ENCODE measurements at regions not wholly inside any gene's neighbourhood (a gene's known extent, or its start where the extent isn't known, plus 50 kb on each side); places are given as distances from the start of the nearest gene placed in this dataset.

DNA sequence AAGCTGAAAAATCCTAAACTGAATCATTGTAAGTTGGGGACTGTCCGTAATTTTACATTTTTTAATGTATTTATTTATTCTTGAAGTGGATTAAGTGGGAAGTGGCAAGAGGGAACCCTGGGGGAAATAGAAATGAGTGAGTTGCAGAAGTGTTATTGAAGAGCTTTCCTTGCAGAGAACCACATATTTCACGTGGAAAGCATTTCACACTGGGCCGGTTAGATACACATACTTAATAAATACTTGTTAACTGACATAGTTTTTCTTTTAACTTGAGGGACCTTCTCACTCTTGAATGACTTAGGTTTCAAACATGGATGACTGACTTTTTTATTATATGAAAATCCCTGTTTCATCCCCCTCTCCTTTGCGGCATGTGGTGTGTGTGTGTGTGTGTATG, 239.3 kb downstream of the LMO4 start:
- DNase-seq: no peak

DNA sequence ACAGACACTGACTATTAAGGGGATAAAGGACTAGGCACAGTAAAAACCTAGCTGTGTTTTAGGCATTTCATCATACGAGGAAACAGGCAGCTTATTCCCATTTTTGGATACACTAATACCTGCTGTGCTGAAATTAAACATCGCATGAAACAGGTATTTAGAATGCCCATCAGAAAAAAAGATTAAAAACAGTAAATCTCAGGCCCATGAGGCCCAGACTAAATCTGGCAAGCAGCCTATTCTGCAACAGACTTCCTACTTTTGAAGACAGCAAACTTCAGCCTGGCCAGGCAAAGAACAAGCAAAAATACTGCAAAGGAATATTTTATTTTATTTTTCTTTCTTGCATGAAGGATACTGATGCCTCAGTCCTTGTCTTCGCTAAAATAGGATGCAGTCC, 240.2 kb downstream of the LMO4 start:
- no peak for DNase-seq

DNA sequence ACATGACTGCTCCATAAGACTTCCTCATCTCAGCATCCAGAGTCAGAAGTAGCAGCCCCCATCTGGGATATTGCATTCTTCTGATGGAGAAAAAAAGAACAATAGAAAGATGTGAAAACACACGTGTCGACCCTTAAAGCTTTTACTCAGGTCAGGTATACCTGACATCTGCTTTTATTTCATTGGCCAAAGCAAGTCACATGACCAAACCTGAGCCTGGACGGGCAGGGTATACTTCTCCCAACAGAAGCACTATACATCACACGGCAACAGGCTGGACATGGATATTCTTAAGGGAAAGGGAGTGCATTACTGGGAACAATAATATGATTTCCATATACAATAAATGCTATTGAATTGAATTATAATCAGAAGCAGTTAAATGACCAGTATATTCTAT, 243.3 kb downstream of the LMO4 start:
- DNase-seq: no peak

DNA sequence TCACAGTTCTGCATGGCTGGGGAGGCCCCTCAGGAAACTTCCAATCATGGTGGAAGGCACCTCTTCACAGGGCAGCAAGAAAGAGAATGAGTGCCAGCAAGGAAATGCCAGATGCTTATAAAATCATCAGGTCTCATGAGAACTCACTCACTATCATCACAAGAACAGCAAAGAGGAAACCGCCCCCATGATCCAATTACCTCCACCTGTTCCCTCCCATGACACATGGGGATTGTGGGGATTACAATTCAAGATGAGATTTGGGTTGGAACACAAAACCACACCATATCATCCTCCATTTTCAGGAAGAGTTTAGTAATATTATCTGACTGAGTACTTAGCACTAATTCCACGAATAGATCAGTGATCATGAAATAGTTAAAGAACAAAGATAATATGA, 244.2 kb downstream of the LMO4 start:
- DNase-seq: no peak

DNA sequence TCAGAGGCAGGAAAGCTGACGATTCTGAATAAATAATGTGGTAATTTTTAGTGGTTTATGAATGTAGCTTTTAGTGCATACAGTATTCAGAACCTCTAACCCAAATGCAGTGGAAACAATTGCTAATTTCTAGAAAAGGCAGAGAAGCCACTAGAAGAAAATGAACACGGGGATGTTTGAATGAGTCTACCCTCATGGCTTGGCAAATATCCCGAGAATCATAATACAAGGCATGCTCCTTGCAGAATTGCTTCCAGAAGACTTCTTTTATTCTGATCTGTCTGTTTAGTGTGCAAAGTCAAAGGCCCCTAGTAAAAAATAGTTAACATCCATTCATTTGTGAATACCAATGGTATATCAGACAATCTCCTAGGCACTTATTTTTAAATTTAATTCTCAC, 246.8 kb downstream of the LMO4 start:
- DNase-seq: no peak

DNA sequence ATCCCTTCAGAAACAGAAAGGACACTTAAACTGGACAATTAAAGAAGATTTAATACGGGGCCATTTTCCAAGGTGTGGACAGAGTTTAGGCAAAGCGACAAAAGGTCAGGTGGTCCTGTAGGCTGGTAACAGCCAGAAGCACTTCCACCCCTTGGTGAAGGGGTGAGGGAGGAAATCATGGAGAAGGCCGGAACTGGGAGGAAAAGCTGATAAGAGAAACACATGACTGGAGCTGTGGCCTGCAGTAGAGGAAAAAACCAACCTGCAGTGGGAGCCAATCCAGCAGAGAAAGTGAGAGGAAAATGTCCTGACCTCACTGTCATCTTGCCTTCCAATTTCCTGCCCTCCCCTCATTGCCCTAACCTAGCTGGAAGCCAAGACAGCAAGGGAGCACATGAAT, 249.8 kb downstream of the LMO4 start:
- DNase-seq: no peak

DNA sequence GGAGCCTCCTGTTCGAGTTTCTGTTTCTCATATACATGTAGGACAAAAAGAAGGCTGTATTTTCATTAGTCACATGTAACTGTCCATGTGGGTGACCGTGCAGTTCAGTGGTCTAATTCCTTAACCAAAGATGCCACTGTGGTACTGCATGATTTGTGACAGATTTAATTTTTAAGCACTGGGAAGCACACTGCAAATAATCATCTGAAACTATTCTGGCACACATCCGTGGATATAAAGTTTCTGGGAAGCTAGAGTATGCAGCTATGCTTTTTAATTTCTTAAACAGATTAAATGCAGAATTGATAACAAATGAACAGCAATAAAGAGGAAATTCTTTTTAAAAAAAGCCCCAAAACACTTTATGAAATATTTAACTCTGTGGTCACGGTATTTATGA, 254.8 kb downstream of the LMO4 start:
- no peak for DNase-seq

DNA sequence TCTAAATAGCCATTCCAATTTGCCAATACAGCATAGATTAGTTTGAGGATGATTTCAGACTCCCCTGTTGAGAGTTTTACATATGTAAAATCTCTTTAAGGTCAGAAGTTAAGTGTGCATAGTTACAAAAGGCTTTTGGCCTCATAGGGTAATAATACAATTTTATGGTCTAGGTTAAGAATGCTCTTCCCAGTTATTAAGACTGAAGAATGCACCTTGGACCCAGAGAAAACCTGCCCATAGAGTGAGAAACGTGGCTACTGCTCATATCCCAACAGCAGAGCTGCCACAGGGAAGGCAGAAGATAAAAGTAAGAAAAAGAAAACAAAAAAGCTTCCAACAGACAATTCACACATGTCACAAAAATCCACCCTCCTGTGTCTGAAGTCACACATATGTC, 255.9 kb downstream of the LMO4 start:
- DNase-seq: no peak

DNA sequence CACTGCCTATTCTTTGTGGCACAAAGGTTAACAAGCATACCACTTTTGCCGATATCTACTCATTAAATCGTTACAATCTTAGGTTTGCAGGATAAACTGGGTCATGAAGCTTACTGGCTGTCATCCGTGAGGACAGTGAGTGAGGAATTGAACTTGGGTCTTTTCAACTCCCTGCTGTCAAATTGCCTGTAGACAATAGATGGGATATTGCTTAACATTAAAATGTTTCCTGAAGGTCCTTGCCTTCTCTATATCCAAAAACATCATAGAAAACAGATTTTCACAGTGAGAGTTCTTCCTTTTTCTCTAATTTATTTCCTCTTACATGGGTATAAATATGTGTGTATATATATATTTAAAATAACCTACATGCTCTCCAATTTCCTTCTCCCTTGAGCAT, 257.8 kb downstream of the LMO4 start:
- no peak for DNase-seq

DNA sequence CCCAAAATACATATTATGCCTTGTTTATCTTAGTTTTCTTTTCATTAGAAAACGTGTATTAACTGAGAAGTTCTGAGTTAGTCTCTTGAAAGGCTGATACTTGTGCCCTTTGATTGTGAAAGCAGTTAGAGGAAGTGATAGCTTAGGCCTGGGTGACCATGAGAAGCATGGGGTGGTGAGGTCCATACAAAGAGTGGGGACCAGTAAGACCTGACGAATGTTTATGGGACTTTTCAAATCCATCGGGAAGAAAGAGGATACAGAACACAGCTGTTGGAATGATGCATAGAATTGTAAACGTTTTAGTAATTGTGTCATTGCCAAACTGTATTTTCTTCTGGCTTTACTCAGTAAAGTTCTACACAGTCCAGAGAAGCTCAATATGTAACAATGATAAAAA, 259.8 kb downstream of the LMO4 start:
- no peak for DNase-seq

DNA sequence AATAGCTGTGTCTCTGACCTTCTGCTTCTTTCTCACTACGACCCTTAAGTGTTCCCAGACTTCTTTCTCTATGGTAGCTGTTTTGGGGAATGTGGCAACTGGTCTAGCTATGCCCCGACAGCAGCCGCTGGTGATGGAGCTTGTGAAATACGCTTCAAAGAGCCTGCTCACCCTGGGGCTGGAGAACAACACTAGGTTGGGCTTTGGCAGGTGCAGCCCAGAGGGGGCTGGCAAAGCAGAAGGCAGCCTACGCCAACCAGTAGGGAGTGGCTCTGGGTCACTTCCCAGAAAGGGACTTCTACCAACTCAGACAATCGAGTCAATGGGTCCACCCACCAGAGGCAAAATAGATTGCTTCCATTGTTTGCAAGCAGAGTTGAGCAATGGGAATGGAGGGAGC, 262.8 kb downstream of the LMO4 start:
- DNase-seq: no peak

DNA sequence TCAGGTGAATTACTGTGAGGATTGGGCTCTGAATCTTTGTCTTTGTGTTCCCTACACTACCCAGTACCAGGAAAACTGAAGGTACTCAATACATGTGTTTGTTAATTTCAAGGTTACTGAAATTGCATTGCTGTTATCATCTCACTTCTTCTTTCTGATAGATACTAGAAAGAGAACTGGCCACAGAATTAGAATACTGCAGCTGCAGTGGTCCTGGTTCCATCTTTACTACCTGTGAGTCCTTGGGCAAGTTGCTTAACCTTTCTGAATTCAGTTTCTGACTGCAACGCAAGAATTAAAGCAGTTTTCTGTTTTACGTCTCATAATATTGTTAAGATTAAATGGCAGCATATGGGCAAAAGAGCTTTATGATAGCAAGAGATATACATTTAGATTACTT, 263.5 kb downstream of the LMO4 start:
- no peak for DNase-seq

DNA sequence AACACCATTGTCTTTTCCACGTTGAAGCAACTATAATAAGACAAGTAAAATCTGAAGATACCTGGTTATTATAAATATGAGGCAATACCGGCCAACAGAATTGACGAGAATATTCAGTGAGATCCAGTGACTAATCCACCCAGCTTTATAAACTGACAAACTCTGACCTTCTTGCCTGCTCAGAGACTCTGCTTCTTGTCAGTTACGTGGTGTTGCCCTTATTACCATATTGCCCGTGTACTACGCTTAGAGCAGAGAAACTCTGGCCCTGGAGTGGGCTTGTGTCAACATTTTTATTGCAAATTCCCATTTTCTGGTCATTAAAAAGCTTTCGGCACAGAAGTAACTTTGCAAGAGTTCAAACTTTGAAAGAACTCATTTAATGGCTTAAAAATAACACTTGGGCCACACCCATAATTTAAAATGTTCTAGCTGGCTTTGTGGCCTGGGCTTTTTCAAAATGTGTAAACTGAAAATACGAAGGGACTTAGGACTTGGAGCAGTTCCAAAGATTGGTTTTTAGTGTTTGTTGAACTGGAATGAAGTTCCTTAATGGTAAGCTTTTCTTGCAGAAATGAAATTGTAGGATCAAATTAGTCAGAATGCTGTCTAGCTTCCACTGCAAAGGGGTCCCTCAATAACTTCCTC, 266.2 kb downstream of the LMO4 start:
- no peak for DNase-seq

DNA sequence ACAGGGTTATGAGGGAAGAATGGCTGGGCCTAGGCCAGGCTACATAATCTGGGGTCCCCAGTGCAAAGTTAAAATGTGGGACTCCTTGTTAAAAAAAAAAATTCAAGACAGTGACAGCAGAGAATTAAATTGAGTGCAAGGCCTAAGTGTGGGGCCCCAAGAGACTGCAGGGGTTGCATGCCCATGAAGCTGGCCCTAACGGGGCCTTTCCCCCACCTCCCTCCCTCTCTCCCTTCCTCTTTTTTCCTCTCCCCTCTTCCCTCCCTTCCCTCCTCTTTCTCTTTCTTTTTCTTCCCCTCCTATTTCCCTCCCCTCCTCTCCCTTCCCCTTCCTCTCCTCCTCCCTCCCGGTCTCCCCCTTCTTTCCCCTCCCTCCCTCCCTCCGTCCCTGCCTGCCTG, 266.7 kb downstream of the LMO4 start:
- DNase-seq: no peak

DNA sequence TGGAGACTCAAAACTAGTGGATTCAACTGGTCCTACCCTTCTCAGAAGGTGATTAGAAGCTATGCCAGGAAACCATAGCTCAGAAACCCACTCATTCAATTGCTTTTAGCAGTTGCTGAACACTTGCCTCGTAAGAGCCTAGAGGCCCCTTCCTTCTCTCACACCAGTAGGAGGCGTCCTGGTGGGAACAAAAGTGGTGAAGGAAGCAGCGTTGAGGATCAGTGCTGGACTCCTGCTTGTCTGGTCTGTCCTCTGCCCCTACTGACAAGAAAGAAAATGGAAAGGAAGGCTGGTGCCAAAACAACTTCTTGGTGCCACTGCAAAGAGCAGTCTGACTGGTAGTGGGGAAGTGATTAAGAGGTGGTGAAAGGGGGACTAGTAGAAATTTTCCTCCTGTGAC, 269.7 kb downstream of the LMO4 start:
- DNase-seq: no peak

DNA sequence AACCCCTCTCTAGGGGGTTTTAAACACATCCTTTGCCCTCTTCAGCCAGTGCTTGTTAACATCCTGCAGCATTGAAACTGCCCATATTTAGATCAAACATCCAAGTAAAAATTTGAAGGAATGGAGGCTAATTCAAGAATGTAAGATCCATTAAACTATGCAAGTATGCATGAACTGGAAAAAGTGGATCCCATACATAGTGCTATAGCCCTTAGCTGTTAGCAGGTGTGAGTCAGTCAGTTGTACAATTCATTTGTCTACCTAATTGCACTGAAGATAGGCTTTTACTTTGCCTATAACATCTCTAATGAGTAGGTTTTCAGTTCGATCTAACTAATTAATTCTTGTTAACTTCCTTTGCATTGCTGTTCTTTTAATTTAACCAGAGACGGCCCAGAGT, 270.9 kb downstream of the LMO4 start:
- no peak for DNase-seq

DNA sequence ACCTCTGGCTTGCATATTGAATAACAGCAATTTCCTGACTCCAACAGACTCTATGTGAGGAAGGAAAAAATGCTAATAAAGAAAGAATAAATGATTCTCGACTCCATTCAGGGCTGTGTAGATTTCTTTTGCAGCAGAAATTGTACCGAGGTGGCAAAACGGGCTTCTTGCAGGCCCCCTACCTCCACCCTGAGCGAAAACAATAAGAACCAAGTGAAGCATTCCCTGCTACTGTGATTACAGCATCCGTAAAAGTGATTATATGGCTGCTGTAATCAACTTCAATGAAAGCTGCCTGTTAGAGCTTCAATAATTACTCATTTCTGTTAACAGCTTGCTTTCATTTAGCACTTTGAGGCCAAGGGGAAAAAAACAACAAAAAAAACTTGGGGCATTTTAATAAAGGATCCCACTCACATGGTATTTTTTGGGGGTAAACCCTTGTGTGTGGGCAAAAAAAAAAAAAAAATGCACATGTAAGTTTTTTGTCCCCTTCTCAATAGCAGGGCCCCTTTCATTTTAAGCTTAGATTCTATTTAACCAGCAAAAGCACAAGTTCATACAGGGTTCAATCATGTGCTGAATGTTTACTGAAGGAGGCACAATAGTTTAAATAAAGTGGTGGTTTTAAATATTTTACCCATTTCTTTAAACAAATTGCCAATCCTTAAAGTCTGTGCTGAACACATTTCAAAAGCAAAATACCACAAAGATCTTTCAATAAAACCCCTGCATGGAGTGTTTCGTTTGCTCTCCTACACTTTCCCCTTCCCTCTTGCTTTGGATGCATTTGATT, 271.6 kb downstream of the LMO4 start:
- DNase-seq: no peak

DNA sequence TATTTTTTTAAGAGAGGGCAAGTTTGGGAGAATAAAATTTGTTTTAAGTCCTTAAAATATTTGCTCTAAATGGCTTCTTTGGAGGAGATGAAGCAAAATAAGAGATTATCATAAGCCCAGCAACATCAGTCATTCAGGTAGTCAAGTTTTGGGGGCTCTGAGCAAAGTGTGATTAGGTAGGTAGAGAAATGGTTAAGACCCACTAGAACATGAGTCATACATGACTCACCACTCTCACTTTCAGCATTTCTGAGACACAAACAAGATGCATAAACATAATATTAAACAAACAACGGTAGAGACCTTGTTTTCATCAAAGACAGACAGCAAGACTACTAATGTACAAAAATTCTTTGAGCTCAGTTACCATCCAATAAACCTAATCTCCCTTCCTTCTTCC, 272.2 kb downstream of the LMO4 start:
- no peak for DNase-seq

DNA sequence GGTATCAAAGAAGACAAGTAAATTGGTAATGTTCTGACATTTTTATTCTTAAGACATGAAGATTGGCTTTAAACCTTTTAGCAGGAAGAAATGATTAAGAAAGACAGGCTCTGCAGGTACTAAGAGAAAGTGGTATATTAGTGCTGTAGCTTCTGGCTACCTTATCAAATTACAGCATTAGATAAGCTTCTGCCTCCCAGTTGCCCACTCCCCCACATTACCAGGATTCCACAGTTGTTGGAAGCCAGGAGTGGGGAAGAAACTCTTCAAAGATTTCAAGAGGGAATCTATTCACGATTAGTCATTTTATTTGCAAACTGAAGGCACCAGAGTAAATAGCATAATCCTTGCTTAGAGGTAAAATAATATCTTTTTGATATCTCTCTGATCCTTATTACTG, 274.9 kb downstream of the LMO4 start:
- no peak for DNase-seq

DNA sequence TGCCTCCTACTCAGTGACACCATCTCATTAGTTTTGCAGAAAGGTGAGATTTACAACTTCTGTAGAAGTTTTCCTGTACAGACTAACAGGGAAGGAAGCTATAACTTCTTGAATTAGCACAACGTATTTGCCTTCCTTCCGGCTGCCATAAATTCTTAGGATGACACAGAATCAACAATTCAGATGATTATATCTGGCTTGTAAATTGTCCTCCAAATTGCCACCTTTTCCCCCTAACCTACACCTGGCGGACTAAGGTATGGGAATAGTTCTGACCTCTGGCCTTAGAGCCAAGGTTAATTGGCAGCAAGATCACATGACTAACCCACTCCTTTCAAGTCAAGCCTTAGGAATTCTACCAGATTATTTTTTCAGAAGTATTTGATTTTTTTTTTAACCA, 284.3 kb downstream of the LMO4 start:
- DNase-seq: no peak

DNA sequence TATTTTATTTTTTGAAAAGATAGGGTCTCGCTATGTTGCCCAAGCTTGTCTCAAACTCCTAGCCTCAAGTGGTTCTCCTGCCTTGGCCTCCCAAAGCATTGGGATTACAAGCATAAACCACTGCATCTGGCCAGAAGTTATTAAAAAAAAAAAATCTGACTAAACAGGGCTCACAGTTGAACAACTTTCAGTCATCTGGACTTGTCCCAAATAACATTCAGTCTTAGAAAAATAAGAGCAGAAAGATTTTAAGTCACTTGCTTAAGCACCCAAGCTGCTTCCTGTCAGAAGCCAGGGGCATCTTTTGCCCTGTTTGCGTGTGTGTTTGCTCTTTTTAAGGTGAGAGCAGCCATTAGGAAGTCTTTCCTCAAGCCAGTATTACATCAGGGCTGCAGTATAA, 286.8 kb downstream of the LMO4 start:
- no peak for DNase-seq

DNA sequence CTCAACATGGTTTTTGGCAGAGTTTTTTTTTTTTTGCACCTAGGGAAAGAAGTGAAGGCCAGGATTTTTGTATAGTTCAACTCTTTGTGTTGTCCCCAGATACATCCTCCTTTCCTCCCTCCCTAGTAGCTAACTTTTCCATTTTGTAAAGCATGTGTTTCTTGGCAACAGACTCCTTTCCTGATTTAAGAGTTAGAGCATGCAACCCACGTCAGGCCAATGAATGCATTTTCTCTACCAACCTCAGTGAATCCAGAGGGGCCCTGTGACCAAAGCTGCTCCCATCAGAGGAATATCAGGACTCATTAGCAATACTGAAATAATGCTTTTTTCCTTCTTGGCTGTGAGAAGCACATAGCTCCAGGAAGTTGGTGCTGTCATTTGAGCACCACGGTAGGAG, 287.2 kb downstream of the LMO4 start:
- DNase-seq: no peak

DNA sequence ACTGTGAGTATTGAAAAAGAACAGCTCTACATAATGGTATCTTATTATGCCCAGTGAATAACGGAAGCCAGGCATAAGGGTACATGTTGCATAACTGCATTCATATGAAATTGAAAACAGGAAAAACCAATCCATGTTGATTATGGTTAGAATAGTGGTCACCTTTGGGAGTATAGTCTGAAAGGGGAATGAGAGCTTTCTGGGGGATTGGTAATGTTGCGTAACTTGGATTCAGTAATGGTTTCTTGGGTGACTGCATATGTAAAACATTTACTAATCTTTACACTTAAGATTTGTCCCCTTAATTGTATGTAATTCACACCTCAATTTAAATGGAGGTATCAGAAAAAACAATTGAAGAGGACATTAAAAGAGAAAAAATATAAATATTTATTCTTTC, 292.1 kb downstream of the LMO4 start:
- DNase-seq: no peak

DNA sequence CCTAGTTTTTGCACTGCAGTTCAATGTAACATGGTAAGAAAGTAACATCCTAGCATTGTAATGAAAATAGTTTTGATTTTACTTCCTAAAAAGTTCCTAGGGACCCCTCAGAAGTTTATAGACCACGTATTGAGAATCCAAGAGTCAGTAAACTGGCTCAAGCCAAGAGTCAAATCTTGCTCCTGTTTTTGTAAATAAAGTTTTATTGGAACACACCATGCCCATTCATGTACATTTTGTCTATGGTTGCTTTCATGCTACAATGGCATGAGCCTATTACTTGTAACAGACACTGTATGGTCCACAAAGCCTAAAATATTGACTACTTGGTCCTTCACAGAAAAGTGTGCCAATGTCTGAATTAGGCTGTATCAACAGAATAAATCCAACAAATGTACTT, 301.0 kb downstream of the LMO4 start:
- no peak for DNase-seq

DNA sequence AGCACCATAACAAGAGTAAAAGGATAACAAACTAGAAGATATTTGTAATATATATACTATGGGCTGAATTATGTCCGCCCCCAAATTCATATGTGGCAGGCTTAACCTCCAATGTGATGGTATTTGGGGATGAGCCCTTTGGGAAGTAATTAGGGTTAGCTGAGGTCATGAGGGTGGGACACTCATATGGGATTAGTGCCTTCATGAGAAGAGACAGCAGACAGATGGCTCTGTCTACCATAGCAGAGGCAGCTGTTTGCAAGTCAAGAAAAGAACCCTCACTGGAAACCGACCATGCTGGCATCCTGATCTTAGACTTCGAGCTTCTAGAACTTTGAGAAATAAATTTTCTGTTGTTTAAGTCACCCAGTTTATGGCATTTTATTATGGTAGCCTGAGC, 303.6 kb downstream of the LMO4 start:
- no peak for DNase-seq
